ENCODE measurements at regions not wholly inside any gene's neighbourhood (a gene's known extent, or its start where the extent isn't known, plus 50 kb on each side); places are given as distances from the start of the nearest gene placed in this dataset.
A peak's percentile ranks its signal among the peaks of the same experiment; 100 is the strongest.
"Not testable (repeated sequence)": the region's sequence is repeated elsewhere in the genome, so short reads cannot be mapped to it uniquely, and the experiment has no call there.

GRCh38 chr2:125797192-125797591 lies 858.8 kb upstream of the GYPC start:
- CTCF ChIA-PET, result no interaction called here
- intact Hi-C loops (cut with micrococcal nuclease; ENCODE audit: unreplicated experiment), result no loop called here
- no peak for TF ChIP-seq CTCF (conservative IDR thresholded peaks at IDR 0.05)
- TF ChIP-seq EZH2 (IDR thresholded peaks at IDR 0.05; ENCODE audit: low read depth), result no peak

GRCh38 chr2:125822746-125823145 lies 833.2 kb upstream of the GYPC start:
- H3K9me3 ChIP-seq (ENCODE audit: insufficient read depth, low read depth), result 0 out of 2 replicates have a peak, but pooled peaks cover 4% of the 10 kb centered on the region
- H3K4me2 ChIP-seq, result no peak overlapping the region
- TF ChIP-seq CTCF (conservative IDR thresholded peaks at IDR 0.05) (no peak), EZH2 (IDR thresholded peaks at IDR 0.05; ENCODE audit: low read depth) (no peak)
- ChIA-PET POLR2A (ENCODE audit: unreplicated experiment) (no interaction called here), CTCF (no interaction called here)
- peaks cover 14% of the 10 kb centered on the region; the same call in 1 of the 2 replicates for H3K27me3 ChIP-seq (ENCODE audit: insufficient read depth, low read depth)
- H2AFZ ChIP-seq, result no peak overlapping the region
- no peaks in the 10 kb centered on the region for H3K79me2 ChIP-seq (ENCODE audit: low read depth)
- H3F3A ChIP-seq (ENCODE audit: insufficient read depth, low read depth), result no peaks in the 10 kb centered on the region
- H3K27ac ChIP-seq, result no peak overlapping the region
- intact Hi-C loops (cut with micrococcal nuclease; ENCODE audit: unreplicated experiment), result no loop called here
- H3K4me1 ChIP-seq (replicated peaks; ENCODE audit: insufficient read depth), result no peaks in the 10 kb centered on the region
- no peak for DNase-seq
- H3K9me2 ChIP-seq (ENCODE audit: insufficient read depth), result no peaks in the 10 kb centered on the region; the same call in 1 of the 2 replicates
- no peaks in the 10 kb centered on the region for H4K20me1 ChIP-seq (ENCODE audit: insufficient read depth)
- BruUV-seq (replicated peaks), result no TSS peak
- no peaks in the 10 kb centered on the region for H3K36me3 ChIP-seq (ENCODE audit: low read depth)
- H3K4me3 ChIP-seq, result no peak overlapping the region

More at GRCh38 chr2:125797192-125797591, 858.8 kb upstream of the GYPC start:
- Histone ChIP-seq H2AFZ (no peak overlapping the region), H3K36me3 (ENCODE audit: low read depth) (no peaks in the 10 kb centered on the region), H3K9me3 (ENCODE audit: insufficient read depth, low read depth) (no peaks in the 10 kb centered on the region), H3K79me2 (ENCODE audit: low read depth) (no peaks in the 10 kb centered on the region), H3F3A (ENCODE audit: insufficient read depth, low read depth) (no peaks in the 10 kb centered on the region), H3K9me2 (ENCODE audit: insufficient read depth) (no peaks in the 10 kb centered on the region), H3K27ac (no peak overlapping the region), H3K27me3 (ENCODE audit: insufficient read depth, low read depth) (no peaks in the 10 kb centered on the region), H4K20me1 (ENCODE audit: insufficient read depth) (no peaks in the 10 kb centered on the region), H3K4me3 (no peak overlapping the region), H3K4me1 (replicated peaks; ENCODE audit: insufficient read depth) (no peaks in the 10 kb centered on the region), H3K4me2 (no peak overlapping the region)
- DNase-seq, result no peak
- BruUV-seq (replicated peaks), result no TSS peak
- POLR2A ChIA-PET (ENCODE audit: unreplicated experiment), result no interaction called here

GRCh38 chr2:125825781-125826180 lies 830.2 kb upstream of the GYPC start:
- H3K4me2 ChIP-seq, result peak overlapping the region; percentile 39
- H3K27ac ChIP-seq; DNase-seq; H3K79me2 ChIP-seq (ENCODE audit: low read depth); H3K4me1 ChIP-seq (replicated peaks; ENCODE audit: insufficient read depth); H3F3A ChIP-seq (ENCODE audit: insufficient read depth, low read depth); intact Hi-C loops (cut with micrococcal nuclease; ENCODE audit: unreplicated experiment); H3K9me2 ChIP-seq (ENCODE audit: insufficient read depth); CTCF ChIA-PET; H3K9me3 ChIP-seq (ENCODE audit: insufficient read depth, low read depth); POLR2A ChIA-PET (ENCODE audit: unreplicated experiment); BruUV-seq (replicated peaks); H3K36me3 ChIP-seq (ENCODE audit: low read depth); H3K4me3 ChIP-seq; H4K20me1 ChIP-seq (ENCODE audit: insufficient read depth); H2AFZ ChIP-seq: not testable (repeated sequence)
- H3K27me3 ChIP-seq (ENCODE audit: insufficient read depth, low read depth), result peaks cover 14% of the 10 kb centered on the region; the same call in 1 of the 2 replicates

- Histone ChIP-seq H4K20me1 (ENCODE audit: insufficient read depth) (no peaks in the 10 kb centered on the region; the same call in 1 of the 2 replicates), H3K4me2 (no peak overlapping the region), H3K4me3 (no peak overlapping the region), H3K4me1 (replicated peaks; ENCODE audit: insufficient read depth) (no peaks in the 10 kb centered on the region), H3K9me3 (ENCODE audit: insufficient read depth, low read depth) (no peaks in the 10 kb centered on the region), H2AFZ (no peak overlapping the region), H3K27ac (no peak overlapping the region), H3K36me3 (ENCODE audit: low read depth) (no peaks in the 10 kb centered on the region), H3K79me2 (ENCODE audit: low read depth) (no peaks in the 10 kb centered on the region), H3K9me2 (ENCODE audit: insufficient read depth) (no peaks in the 10 kb centered on the region), H3F3A (ENCODE audit: insufficient read depth, low read depth) (no peaks in the 10 kb centered on the region), H3K27me3 (ENCODE audit: insufficient read depth, low read depth) (no peaks in the 10 kb centered on the region)
- ChIA-PET CTCF (no interaction called here), POLR2A (ENCODE audit: unreplicated experiment) (no interaction called here)
- intact Hi-C loops (cut with micrococcal nuclease; ENCODE audit: unreplicated experiment), result no loop called here
- TF ChIP-seq CTCF (conservative IDR thresholded peaks at IDR 0.05), result no peak
- no peak for TF ChIP-seq EZH2 (IDR thresholded peaks at IDR 0.05; ENCODE audit: low read depth)
- no peak for DNase-seq
- BruUV-seq (replicated peaks), result no TSS peak
Observed at GRCh38 chr2:125837128-125837527, 818.8 kb upstream of the GYPC start.

Data from PC-9 (cell line).